GM23338 (cell line): ENCODE measurements at regions not wholly inside any gene's neighbourhood (a gene's known extent, or its start where the extent isn't known, plus 50 kb on each side); places are given as distances from the start of the nearest gene placed in this dataset.

ENCODE experiments used
- ATAC-seq: fragments of 200-7000 bp; cut with Tn5 transposase; 3 replicates; pipeline ENCODE4 v1.9.1; 2020
- DNase-seq: peaks from one replicate; pipeline ENCODE4 v3.0.0-alpha.2; 2015; ENCODE audit warnings: low spot score
- H2AFZ ChIP-seq: fragments of 200-600 bp; sonication (generic); 2 replicates; pipeline ENCODE4 v1.8.0; 2016; ENCODE audit warnings: antibody characterized with exemption, mild to moderate bottlenecking, moderate library complexity
- H3F3A ChIP-seq: fragments of 200-600 bp; sonication (generic); replicated peaks from 2 replicates; pipeline ENCODE4 v1.8.0; 2017; ENCODE audit warnings: antibody characterized with exemption, mixed run types, low read depth
- H3K27ac ChIP-seq: fragments of 200-600 bp; sonication (generic); 2 replicates; pipeline ENCODE4 v1.6.1; 2016; ENCODE audit warnings: low read depth
- H3K27me3 ChIP-seq: fragments of 200-600 bp; sonication (generic); 2 replicates; pipeline ENCODE4 v1.8.0; 2016; ENCODE audit warnings: mild to moderate bottlenecking, mixed run types, moderate library complexity; ENCODE audit not compliant: insufficient read depth
- H3K36me3 ChIP-seq: fragments of 200-600 bp; sonication (generic); 2 replicates; pipeline ENCODE4 v1.8.0; 2016; ENCODE audit warnings: mild to moderate bottlenecking; ENCODE audit not compliant: insufficient read depth
- H3K4me1 ChIP-seq: fragments of 200-600 bp; sonication (generic); 2 replicates; pipeline ENCODE4 v1.8.0; 2016; ENCODE audit warnings: mild to moderate bottlenecking, moderate library complexity; ENCODE audit not compliant: insufficient read depth
- H3K4me2 ChIP-seq: fragments of 200-600 bp; sonication (generic); 2 replicates; pipeline ENCODE4 v1.7.1; 2017; ENCODE audit warnings: mixed run types
- H3K4me3 ChIP-seq: fragments of 200-600 bp; sonication (generic); 2 replicates; pipeline ENCODE4 v1.6.1; 2016; ENCODE audit warnings: mixed run types
- H3K79me2 ChIP-seq: fragments of 200-600 bp; sonication (generic); replicated peaks from 2 replicates; pipeline ENCODE4 v1.8.0; 2017; ENCODE audit warnings: mild to moderate bottlenecking; ENCODE audit not compliant: insufficient read depth
- H3K9me2 ChIP-seq: fragments of 200-600 bp; sonication (generic); 2 replicates; pipeline ENCODE4 v1.8.0; 2017; ENCODE audit not compliant: insufficient read depth
- H4K20me1 ChIP-seq: fragments of 200-600 bp; sonication (generic); replicated peaks from 2 replicates; pipeline ENCODE4 v1.8.0; 2017; ENCODE audit warnings: mild to moderate bottlenecking; ENCODE audit not compliant: insufficient read depth
- H3K27ac Mint-ChIP-seq: 2 replicates; pipeline ENCODE4 v1.8.0; 2020; ENCODE audit warnings: inconsistent platforms, mild to moderate bottlenecking, moderate library complexity, mixed read lengths
- H3K27me3 Mint-ChIP-seq: 3 replicates; pipeline ENCODE4 v1.8.0; 2022; ENCODE audit warnings: low read depth, mild to moderate bottlenecking, moderate library complexity, mixed read lengths, inconsistent platforms; ENCODE audit not compliant: insufficient read depth, poor library complexity
- H3K36me3 Mint-ChIP-seq: 3 replicates; pipeline ENCODE4 v1.8.0; 2021; ENCODE audit warnings: low read depth, mild to moderate bottlenecking, inconsistent platforms, moderate library complexity, mixed read lengths
- H3K4me1 Mint-ChIP-seq: 3 replicates; pipeline ENCODE4 v1.8.0; 2020; ENCODE audit warnings: mild to moderate bottlenecking, inconsistent platforms, mixed read lengths
- H3K4me3 Mint-ChIP-seq: 3 replicates; pipeline ENCODE4 v1.8.0; 2021; ENCODE audit warnings: moderate library complexity, mild to moderate bottlenecking, inconsistent platforms, mixed read lengths
- H3K9me3 Mint-ChIP-seq: 3 replicates; pipeline ENCODE4 v1.8.0; 2020; ENCODE audit warnings: moderate library complexity, mild to moderate bottlenecking, inconsistent platforms, mixed read lengths
- EZH2 ChIP-seq: fragments of 200-600 bp; sonication (generic); IDR thresholded peaks from one replicate; pipeline ENCODE4 v1.8.0; 2017; ENCODE audit warnings: antibody characterized with exemption, mild to moderate bottlenecking, low read depth; ENCODE audit not compliant: unreplicated experiment
- EZH2phosphoT487 ChIP-seq: fragments of 200-600 bp; sonication (generic); IDR thresholded peaks from one replicate; pipeline ENCODE4 v1.8.1; 2018; ENCODE audit warnings: antibody characterized with exemption; ENCODE audit not compliant: unreplicated experiment
- JUNB ChIP-seq: IDR thresholded peaks from one replicate; pipeline ENCODE4 v1.6.1; 2016; ENCODE audit warnings: antibody characterized with exemption; ENCODE audit not compliant: unreplicated experiment
- NANOG ChIP-seq: IDR thresholded peaks from 2 replicates; pipeline ENCODE4 v1.6.1; 2016; ENCODE audit warnings: antibody characterized with exemption, borderline replicate concordance
- POLR2AphosphoS5 ChIP-seq: IDR thresholded peaks from 2 replicates; pipeline ENCODE4 v1.6.1; 2016; ENCODE audit warnings: antibody characterized with exemption, low read depth
- STAT1 ChIP-seq: IDR thresholded peaks from one replicate; pipeline ENCODE4 v1.6.1; 2016; ENCODE audit warnings: antibody characterized with exemption; ENCODE audit not compliant: unreplicated experiment
- ZNF331 ChIP-seq: fragments of 250-450 bp; sonication (Bioruptor Pico); IDR thresholded peaks from 2 replicates; pipeline ENCODE4 v1.5.0; 2020; ENCODE audit warnings: low read depth, mild to moderate bottlenecking, moderate library complexity
- TF ChIP-seq, protein P1 (sequence below): IDR thresholded peaks from 2 replicates; pipeline ENCODE4 v1.6.1; 2016; ENCODE audit warnings: antibody characterized with exemption
- TF ChIP-seq, protein P2 (sequence below): IDR thresholded peaks from one replicate; pipeline ENCODE4 v1.6.1; 2018; ENCODE audit warnings: antibody characterized with exemption; ENCODE audit not compliant: unreplicated experiment
- TF ChIP-seq, protein P3 (sequence below), 2 experiments: fragments of 200-600 bp in 1 of 2; sonication (generic) in 1 of 2; conservative IDR thresholded peaks; 2 replicates each; pipeline versions ENCODE4 v1.5.1 to v1.6.1; 2016 to 2017; ENCODE audit warnings: antibody characterized with exemption in 2 of 2, low read depth in 2 of 2, mild to moderate bottlenecking in 2 of 2, moderate library complexity in 1 of 2

DNA sequence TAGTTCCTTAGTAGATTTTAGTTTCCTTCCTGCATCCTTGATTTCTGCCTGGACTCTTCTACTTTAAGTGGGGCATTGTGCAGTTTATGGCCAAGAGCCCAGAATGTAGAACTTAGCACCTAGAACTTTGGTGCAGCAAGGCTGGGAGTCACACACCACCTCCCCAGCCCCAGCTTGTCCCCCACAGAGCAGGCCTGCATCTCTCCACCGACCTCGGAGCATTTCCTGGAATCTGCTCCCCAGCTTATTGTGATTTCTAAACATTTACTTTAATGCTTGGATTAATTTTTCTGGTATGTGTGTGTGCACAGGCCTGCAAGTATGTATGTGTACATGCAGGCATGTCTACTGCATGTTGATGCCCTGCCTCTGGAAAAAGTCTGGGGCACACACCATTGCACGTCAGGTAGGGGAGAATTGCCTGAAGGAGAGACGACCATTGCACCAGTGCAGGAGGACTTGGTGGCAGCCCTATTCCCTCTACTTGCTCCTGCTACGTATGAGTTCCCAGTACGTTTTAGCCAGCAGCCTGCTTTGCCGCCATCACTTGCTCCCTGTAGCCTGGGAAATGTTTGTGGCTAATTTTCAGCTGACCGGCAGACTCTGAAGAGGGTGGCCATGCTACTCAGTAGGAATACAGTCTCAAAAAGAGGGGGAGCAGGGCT is 419.9 kb upstream of the HS6ST1 start:
- H3K4me2 ChIP-seq = no peak overlapping the region
- no peaks in the 10 kb centered on the region for H3K36me3 ChIP-seq
- no peak for ATAC-seq
- H2AFZ ChIP-seq = no peak overlapping the region
- H3K27ac ChIP-seq = no peak overlapping the region
- H4K20me1 ChIP-seq = no peaks in the 10 kb centered on the region
- H3K4me3 ChIP-seq = no peak overlapping the region
- peaks cover 9% of the 10 kb centered on the region for H3K27me3 ChIP-seq
- no peaks in the 10 kb centered on the region for H3K79me2 ChIP-seq
- Mint-ChIP-seq H3K9me3 (no peaks in the 10 kb centered on the region), H3K4me1 (peaks cover 4% of the 10 kb centered on the region; the same call in 1 of the 3 replicates), H3K36me3 (no peaks in the 10 kb centered on the region), H3K27ac (no peak overlapping the region), H3K27me3 (peaks cover 4% of the 10 kb centered on the region), H3K4me3 (no peak overlapping the region)
- TF ChIP-seq STAT1 (no peak), EZH2 (no peak), NANOG (no peak), JUNB (no peak), POLR2AphosphoS5 (no peak), ZNF331 (no peak), EZH2phosphoT487 (no peak)
- TF ChIP-seq, protein P1, sequence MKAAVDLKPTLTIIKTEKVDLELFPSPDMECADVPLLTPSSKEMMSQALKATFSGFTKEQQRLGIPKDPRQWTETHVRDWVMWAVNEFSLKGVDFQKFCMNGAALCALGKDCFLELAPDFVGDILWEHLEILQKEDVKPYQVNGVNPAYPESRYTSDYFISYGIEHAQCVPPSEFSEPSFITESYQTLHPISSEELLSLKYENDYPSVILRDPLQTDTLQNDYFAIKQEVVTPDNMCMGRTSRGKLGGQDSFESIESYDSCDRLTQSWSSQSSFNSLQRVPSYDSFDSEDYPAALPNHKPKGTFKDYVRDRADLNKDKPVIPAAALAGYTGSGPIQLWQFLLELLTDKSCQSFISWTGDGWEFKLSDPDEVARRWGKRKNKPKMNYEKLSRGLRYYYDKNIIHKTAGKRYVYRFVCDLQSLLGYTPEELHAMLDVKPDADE = no peak
- TF ChIP-seq, protein P2, sequence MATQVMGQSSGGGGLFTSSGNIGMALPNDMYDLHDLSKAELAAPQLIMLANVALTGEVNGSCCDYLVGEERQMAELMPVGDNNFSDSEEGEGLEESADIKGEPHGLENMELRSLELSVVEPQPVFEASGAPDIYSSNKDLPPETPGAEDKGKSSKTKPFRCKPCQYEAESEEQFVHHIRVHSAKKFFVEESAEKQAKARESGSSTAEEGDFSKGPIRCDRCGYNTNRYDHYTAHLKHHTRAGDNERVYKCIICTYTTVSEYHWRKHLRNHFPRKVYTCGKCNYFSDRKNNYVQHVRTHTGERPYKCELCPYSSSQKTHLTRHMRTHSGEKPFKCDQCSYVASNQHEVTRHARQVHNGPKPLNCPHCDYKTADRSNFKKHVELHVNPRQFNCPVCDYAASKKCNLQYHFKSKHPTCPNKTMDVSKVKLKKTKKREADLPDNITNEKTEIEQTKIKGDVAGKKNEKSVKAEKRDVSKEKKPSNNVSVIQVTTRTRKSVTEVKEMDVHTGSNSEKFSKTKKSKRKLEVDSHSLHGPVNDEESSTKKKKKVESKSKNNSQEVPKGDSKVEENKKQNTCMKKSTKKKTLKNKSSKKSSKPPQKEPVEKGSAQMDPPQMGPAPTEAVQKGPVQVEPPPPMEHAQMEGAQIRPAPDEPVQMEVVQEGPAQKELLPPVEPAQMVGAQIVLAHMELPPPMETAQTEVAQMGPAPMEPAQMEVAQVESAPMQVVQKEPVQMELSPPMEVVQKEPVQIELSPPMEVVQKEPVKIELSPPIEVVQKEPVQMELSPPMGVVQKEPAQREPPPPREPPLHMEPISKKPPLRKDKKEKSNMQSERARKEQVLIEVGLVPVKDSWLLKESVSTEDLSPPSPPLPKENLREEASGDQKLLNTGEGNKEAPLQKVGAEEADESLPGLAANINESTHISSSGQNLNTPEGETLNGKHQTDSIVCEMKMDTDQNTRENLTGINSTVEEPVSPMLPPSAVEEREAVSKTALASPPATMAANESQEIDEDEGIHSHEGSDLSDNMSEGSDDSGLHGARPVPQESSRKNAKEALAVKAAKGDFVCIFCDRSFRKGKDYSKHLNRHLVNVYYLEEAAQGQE = no peak
- TF ChIP-seq, protein P3, sequence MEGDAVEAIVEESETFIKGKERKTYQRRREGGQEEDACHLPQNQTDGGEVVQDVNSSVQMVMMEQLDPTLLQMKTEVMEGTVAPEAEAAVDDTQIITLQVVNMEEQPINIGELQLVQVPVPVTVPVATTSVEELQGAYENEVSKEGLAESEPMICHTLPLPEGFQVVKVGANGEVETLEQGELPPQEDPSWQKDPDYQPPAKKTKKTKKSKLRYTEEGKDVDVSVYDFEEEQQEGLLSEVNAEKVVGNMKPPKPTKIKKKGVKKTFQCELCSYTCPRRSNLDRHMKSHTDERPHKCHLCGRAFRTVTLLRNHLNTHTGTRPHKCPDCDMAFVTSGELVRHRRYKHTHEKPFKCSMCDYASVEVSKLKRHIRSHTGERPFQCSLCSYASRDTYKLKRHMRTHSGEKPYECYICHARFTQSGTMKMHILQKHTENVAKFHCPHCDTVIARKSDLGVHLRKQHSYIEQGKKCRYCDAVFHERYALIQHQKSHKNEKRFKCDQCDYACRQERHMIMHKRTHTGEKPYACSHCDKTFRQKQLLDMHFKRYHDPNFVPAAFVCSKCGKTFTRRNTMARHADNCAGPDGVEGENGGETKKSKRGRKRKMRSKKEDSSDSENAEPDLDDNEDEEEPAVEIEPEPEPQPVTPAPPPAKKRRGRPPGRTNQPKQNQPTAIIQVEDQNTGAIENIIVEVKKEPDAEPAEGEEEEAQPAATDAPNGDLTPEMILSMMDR (conservative IDR thresholded peaks at IDR 0.05; ENCODE audit: low read depth in 2 of 2) = no peak
- H3K4me1 ChIP-seq = no peaks in the 10 kb centered on the region; the same call in 1 of the 2 replicates
- no peaks in the 10 kb centered on the region for H3F3A ChIP-seq
- DNase-seq = no peak
- 0 out of 2 replicates have a peak, but pooled peaks cover 5% of the 10 kb centered on the region for H3K9me2 ChIP-seq
